ENCODE measurements at regions not wholly inside any gene's neighbourhood (a gene's known extent, or its start where the extent isn't known, plus 50 kb on each side); places are given as distances from the start of the nearest gene placed in this dataset.

GRCh38 chr5:174380311-174380710 is 334.8 kb downstream of the NSG2 start:
- no peak for DNase-seq

GRCh38 chr5:174381241-174381640 is 335.7 kb downstream of the NSG2 start:
- no peak for DNase-seq

- DNase-seq, result no peak
Observed at GRCh38 chr5:174383210-174384167, 338.0 kb downstream of the NSG2 start.

- no peak for DNase-seq
Observed at GRCh38 chr5:174384509-174384947, 339.0 kb downstream of the NSG2 start.

GRCh38 chr5:174386306-174386705 is 338.1 kb upstream of the MSX2 start:
- no peak for DNase-seq

GRCh38 chr5:174386846-174387245 is 337.5 kb upstream of the MSX2 start:
- DNase-seq, result no peak

- no peak for DNase-seq
Observed at GRCh38 chr5:174387448-174387847, 336.9 kb upstream of the MSX2 start.

GRCh38 chr5:174392892-174393291 is 331.5 kb upstream of the MSX2 start:
- no peak for DNase-seq

- DNase-seq, result no peak
Observed at GRCh38 chr5:174396541-174396940, 327.8 kb upstream of the MSX2 start.

GRCh38 chr5:174397206-174397605 is 327.2 kb upstream of the MSX2 start:
- no peak for DNase-seq

GRCh38 chr5:174398171-174398570 is 326.2 kb upstream of the MSX2 start:
- DNase-seq, result no peak

- no peak for DNase-seq
Observed at GRCh38 chr5:174399411-174399810, 325.0 kb upstream of the MSX2 start.

- no peak for DNase-seq
Observed at GRCh38 chr5:174400461-174400860, 323.9 kb upstream of the MSX2 start.

GRCh38 chr5:174401793-174402192 is 322.6 kb upstream of the MSX2 start:
- DNase-seq, result no peak

GRCh38 chr5:174402222-174402812 is 322.1 kb upstream of the MSX2 start:
- DNase-seq, result no peak

GRCh38 chr5:174404848-174405247 is 319.5 kb upstream of the MSX2 start:
- no peak for DNase-seq

GRCh38 chr5:174409070-174409469 is 315.3 kb upstream of the MSX2 start:
- no peak for DNase-seq

- no peak for DNase-seq
Observed at GRCh38 chr5:174409971-174410370, 314.4 kb upstream of the MSX2 start.

- DNase-seq, result no peak
Observed at GRCh38 chr5:174410716-174411478, 313.5 kb upstream of the MSX2 start.

GRCh38 chr5:174411479-174411819 is 312.9 kb upstream of the MSX2 start:
- DNase-seq, result no peak

- no peak for DNase-seq
Observed at GRCh38 chr5:174412374-174412773, 312.0 kb upstream of the MSX2 start.

- DNase-seq, result no peak
Observed at GRCh38 chr5:174412941-174413340, 311.4 kb upstream of the MSX2 start.

- DNase-seq, result no peak
Observed at GRCh38 chr5:174413567-174414314, 310.6 kb upstream of the MSX2 start.

All from activated CD4-positive, alpha-beta T cell treated with anti-CD3 and anti-CD28 coated beads, Interleukin-10, Interleukin-2, amounts not matched to agents 100 ng/mL and 50 ng/mL, durations not matched to agents 16 hours and 8 hours (primary cell).